Kidney tubule cell (primary cell): ENCODE measurements at regions not wholly inside any gene's neighbourhood (a gene's known extent, or its start where the extent isn't known, plus 50 kb on each side); places are given as distances from the start of the nearest gene placed in this dataset.
"Not testable (repeated sequence)": the region's sequence is repeated elsewhere in the genome, so short reads cannot be mapped to it uniquely, and the experiment has no call there.

Experiments
- DNase-seq: peaks from one replicate; pipeline ENCODE4 v3.0.0-alpha.2; 2018; ENCODE audit warnings: low spot score

DNA sequence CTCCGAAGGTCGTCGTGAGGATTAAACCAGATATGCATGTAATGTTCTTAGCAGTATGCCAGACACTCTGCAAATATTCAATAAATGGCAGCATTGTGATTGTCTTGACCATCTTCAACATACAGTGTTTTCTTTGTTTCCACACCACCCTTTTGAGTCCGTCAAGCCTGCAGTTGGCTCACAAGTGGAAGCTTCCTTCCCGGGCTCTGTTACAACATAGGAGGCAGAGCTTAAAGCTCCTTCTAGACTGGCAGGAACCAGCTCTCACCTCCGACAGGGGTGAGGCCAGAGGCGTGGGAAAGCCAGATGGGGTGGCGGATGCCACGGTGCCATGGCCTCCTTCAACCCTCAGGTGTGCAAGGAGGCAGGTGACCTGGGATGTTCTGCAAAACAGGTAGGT lies 138.3 kb downstream of the FOXL1 start:
- DNase-seq: no peak

GRCh38 chr16:86718118-86718517 lies 139.8 kb downstream of the FOXL1 start:
- peak; percentile 71 for DNase-seq

GRCh38 chr16:86722970-86723369 lies 144.6 kb downstream of the FOXL1 start:
- no peak for DNase-seq

GRCh38 chr16:86723689-86724088 lies 145.3 kb downstream of the FOXL1 start:
- DNase-seq: peak; percentile 9

- DNase-seq: no peak
These were observed 147.1 kb downstream of the FOXL1 start for GRCh38 chr16:86725401-86725800.

- no peak for DNase-seq
These were observed 148.0 kb downstream of the FOXL1 start for GRCh38 chr16:86726340-86726739.

DNA sequence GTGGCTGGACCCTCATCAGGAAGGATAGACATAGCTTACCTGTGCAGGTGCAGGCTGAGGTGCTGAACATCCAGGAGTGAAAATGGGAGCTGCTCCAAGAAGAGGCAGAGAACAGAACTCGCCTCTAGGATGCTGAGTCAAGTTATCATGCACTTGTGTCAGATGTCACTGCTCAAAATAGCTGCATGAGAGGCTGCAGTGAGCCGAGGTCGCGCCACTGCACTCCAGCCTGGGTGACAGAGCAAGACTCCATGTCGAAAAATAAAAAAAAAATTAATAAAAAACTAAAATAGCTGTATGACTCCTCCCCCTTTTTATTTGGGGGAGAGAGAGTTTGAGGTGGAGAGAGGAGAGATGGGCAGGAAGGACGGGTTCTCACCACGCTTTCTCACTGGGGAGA lies 148.8 kb downstream of the FOXL1 start:
- DNase-seq: no peak

GRCh38 chr16:86727632-86728031 lies 149.3 kb downstream of the FOXL1 start:
- no peak for DNase-seq

DNA sequence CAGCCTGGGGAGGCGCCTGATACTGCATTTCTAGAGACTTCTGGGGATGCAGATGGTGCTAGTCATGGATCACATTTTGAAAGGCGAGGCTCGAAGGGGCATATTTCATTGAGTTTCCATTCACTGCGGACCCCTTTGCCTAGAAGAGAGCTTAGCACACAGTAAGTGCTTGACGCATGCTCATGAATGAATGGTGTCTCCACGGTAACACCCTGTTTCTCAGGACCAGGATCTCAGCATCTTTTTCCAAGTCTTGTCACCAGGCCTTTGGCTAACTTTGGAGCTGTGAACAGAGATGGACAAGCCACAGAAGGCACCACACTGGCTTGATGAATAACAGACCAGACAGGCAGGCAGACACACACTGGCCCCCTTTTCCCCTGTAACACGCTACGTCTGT lies 151.3 kb downstream of the FOXL1 start:
- no peak for DNase-seq

GRCh38 chr16:86730086-86730485 lies 151.7 kb downstream of the FOXL1 start:
- DNase-seq: no peak

DNA sequence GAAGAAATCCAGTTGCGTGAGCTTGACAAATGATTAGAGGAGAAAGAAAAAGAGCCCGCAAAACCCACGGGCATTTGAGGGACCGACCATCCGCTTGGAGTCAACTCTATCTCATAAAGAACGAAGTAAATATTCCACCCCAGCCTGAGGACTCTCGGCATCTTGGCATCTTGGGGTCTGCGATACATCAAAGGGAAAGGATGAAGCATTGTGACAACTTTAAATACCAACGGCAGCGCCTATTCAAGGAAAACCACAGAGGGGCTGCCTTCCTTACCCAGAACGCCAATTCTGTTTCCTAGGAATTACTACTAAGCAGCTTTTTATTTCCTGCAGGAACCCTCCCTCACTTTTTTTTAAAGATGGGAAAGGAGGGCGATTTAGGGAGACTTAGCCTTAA lies 152.2 kb downstream of the FOXL1 start:
- no peak for DNase-seq

- DNase-seq: no peak
These were observed 154.4 kb downstream of the FOXL1 start for GRCh38 chr16:86732621-86733295.

DNA sequence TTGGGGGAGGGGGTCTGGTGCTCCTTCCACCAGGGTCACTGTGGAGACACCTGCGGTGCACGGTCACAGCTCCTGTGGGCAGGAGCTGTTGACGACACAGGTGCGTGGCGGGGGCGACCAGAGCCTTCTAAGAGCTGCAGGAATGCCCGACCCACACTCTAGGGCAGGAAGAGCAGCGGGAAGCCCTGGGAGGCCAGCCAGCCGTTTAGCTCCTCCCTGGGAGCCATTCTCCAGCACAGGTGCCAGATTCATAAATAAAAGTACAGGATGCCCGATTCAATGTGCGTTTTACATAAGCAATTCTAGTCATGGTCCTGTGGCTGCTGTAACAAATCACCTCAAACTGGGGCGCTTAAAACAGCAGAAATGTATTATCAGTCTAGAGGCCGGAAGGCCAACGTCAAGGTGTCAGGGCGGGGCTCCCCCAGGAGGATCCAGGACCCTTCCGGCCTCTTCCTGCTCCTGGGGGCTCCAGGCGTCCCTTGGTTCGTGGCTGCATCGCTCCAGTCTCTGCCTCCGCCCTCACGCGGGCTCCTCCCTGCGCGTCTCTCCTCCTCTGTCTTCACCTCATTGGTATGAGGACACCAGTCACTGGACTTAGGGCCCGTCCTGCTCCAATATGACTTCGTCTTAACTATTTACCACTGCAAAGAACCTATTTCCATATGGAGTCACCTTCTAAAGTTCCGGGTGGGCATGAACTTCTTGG lies 155.4 kb downstream of the FOXL1 start:
- DNase-seq: peak; percentile 22

GRCh38 chr16:86734543-86735460 lies 156.5 kb downstream of the FOXL1 start:
- DNase-seq: peak; percentile 85

DNA sequence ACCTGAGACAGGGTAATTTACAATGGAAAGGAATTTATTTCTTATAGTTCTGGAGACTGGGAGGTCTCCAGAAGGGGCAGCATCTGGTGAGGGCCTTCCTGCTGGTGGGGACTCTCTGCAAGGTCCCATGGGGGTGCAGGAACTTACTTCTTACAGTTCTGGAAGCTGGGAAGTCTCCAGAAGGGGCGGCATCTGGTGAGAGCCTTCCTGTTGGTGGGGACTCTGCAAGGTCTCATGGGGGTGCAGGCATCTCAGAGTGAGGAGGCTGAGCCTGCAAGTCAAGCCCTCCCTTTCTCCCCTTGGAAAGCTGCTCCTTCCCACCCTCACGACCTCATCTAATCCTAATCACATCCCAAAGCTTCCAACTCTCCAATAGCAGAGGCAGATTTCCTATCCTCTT lies 157.4 kb downstream of the FOXL1 start:
- no peak for DNase-seq

GRCh38 chr16:86736502-86736901 lies 158.2 kb downstream of the FOXL1 start:
- DNase-seq: no peak

- DNase-seq: no peak
These were observed 158.7 kb downstream of the FOXL1 start for GRCh38 chr16:86737083-86737482.

GRCh38 chr16:86738322-86738721 lies 160.0 kb downstream of the FOXL1 start:
- DNase-seq: not testable (repeated sequence)

- DNase-seq: no peak
These were observed 160.8 kb downstream of the FOXL1 start for GRCh38 chr16:86739178-86739577.

DNA sequence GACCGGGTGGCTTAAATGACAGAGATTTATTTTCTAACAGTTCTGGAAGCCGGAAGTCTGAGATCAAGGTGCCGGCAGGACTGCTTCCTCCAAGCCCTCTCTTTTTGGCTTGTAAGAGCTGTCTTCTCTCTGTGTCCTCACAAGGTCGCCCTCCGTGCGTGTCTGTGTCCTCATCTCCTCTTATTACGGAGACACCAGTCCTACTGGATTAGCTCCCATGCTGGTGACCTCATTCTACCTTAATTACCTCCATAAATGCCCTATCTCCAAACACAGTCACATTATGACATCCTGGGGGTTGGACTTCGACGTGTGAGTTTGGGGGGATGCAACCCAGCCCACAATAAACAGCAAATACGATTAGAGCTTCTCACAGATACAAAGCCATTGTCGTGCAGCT lies 161.5 kb downstream of the FOXL1 start:
- DNase-seq: no peak

DNA sequence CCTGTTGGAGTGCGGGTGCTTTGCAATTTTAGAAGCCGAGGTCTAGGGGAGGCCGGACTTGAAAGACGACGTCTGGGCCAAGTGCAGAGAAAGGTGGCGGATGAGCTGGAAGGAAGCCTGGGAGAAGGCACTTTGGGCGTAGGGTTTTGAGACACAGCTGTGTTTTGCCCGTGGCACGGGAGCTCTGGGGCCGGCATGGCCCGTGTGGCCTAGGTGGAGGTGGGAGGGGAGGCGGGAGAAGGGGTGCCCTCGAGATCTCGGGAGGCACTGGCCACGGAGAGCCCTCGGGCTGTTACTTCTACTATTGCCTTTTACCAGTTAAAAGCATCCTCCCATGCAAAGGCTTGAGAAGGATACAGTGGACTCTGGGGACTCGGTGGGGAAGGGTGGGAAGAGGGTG lies 161.9 kb downstream of the FOXL1 start:
- no peak for DNase-seq

GRCh38 chr16:86740906-86741799 lies 162.8 kb downstream of the FOXL1 start:
- DNase-seq: peak; percentile 93
